ENCODE measurements at regions not wholly inside any gene's neighbourhood (a gene's known extent, or its start where the extent isn't known, plus 50 kb on each side); places are given as distances from the start of the nearest gene placed in this dataset.
A peak's percentile ranks its signal among the peaks of the same experiment; 100 is the strongest.

DNA sequence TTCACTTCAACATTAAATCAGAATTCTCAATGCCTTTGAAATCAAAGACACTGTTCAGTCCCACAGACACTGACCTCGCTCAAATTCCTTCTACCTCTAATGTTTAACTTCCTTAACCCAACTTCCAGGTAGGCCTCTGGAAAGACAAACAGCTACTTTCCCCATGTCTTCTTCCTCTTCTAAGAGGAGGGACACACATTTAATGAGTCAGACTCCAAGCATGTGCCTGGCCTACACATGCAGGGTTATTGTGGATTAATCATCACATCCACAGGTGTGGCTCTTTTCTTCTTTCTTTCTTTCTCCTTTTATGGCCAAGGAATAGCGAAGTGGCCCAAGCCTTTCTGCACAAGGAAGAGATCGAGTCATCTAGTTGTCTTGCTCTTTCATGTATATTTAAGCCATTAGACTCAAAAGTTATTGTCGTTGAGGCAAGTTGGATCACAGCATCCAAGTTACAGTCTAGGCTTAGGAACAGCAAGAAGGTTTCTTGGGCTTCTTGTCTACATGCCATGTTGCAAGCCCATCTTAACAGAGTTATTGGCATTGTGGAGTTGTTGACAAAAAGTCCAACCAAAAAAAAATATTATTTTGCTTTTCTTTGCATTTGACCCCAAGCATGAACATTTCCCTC lies 387.8 kb downstream of the IRS1 start:
- Histone ChIP-seq H3K4me2 (peak overlapping the region; percentile 25), H3K27ac (peak overlapping the region; percentile 75 to 78), H3K4me3 (no peak overlapping the region), H3K9me3 (peaks cover 22% of the 10 kb centered on the region), H3K4me1 (peaks cover 15% of the 10 kb centered on the region)
- DNase-seq (ENCODE audit: low read depth in 1 of 2, low spot score in 1 of 2) (peak; percentile 59 to 93), ATAC-seq (peak; percentile 78 to 97), FAIRE-seq (peak; percentile 89)
- CTCF ChIA-PET = no interaction called here
- 13% methylated on average over 4 of the region's 4 CpGs for WGBS (ENCODE audit: missing lambda C conversion rate)
- POLR2A ChIA-PET = no interaction called here
- TF ChIP-seq CBX8 (IDR thresholded peaks at IDR 0.05) (no peak), FOSB (CRISPR knock-in tag; IDR thresholded peaks at IDR 0.05) (no peak), EP300 (IDR thresholded peaks at IDR 0.05) (peak; percentile 44 to 46; a peak in 3 of 5 replicates), FOXS1 (CRISPR knock-in tag; IDR thresholded peaks at IDR 0.05) (no peak), KDM5A (IDR thresholded peaks at IDR 0.05) (no peak), FOSL2 (IDR thresholded peaks at IDR 0.05) (peak; percentile 64), FOSL2 (CRISPR knock-in tag; IDR thresholded peaks at IDR 0.05) (peak; percentile 90), SMC3 (IDR thresholded peaks at IDR 0.05) (peak; percentile 29; the same call in 2 of the 3 replicates), GATA3 (IDR thresholded peaks at IDR 0.05; ENCODE audit: borderline replicate concordance) (peak; percentile 86), MAFK (IDR thresholded peaks at IDR 0.05; ENCODE audit: partially characterized antibody) (no peak), ZSCAN20 (CRISPR knock-in tag; IDR thresholded peaks at IDR 0.05) (no peak), HDAC2 (IDR thresholded peaks at IDR 0.05) (no peak), CEBPB (IDR thresholded peaks at IDR 0.05) (peak in 1 of 2 experiments; percentile 41; a peak in 1 of 4 replicates), CBX2 (IDR thresholded peaks at IDR 0.05; ENCODE audit: borderline replicate concordance, low read depth) (no peak), EHF (CRISPR knock-in tag; IDR thresholded peaks at IDR 0.05) (no peak), MYC (IDR thresholded peaks at IDR 0.05; ENCODE audit: borderline replicate concordance, low read length) (no peak), RFX5 (IDR thresholded peaks at IDR 0.05) (no peak), PHF8 (IDR thresholded peaks at IDR 0.05; ENCODE audit: borderline replicate concordance, low read depth) (no peak), JUN (IDR thresholded peaks at IDR 0.05) (peak; percentile 54 to 57; a peak in 3 of 5 replicates), TP53 (CRISPR knock-in tag; IDR thresholded peaks at IDR 0.05) (no peak), JUNB (IDR thresholded peaks at IDR 0.05) (peak; percentile 82), ESRRA (IDR thresholded peaks at IDR 0.05; ENCODE audit: borderline replicate concordance, low read length) (no peak), KDM1A (IDR thresholded peaks at IDR 0.05; ENCODE audit: low read depth) (no peak), HOXB5 (CRISPR knock-in tag; IDR thresholded peaks at IDR 0.05) (no peak), ZFP36 (IDR thresholded peaks at IDR 0.05; ENCODE audit: borderline replicate concordance, partially characterized antibody) (no peak), RNF2 (IDR thresholded peaks at IDR 0.05; ENCODE audit: borderline replicate concordance, low read depth) (no peak), RCOR1 (IDR thresholded peaks at IDR 0.05; ENCODE audit: low read depth, low read length) (no peak), POLR2AphosphoS2 (conservative IDR thresholded peaks at IDR 0.05; ENCODE audit: low read length) (no peak), CHD2 (IDR thresholded peaks at IDR 0.05; ENCODE audit: low read length, partially characterized antibody) (no peak), NFE2L2 (conservative IDR thresholded peaks at IDR 0.05; ENCODE audit: low read length) (no peak), HOXA7 (CRISPR knock-in tag; IDR thresholded peaks at IDR 0.05) (no peak), TFCP2L1 (CRISPR knock-in tag; IDR thresholded peaks at IDR 0.05) (no peak)
- TF ChIP-seq, protein P1, sequence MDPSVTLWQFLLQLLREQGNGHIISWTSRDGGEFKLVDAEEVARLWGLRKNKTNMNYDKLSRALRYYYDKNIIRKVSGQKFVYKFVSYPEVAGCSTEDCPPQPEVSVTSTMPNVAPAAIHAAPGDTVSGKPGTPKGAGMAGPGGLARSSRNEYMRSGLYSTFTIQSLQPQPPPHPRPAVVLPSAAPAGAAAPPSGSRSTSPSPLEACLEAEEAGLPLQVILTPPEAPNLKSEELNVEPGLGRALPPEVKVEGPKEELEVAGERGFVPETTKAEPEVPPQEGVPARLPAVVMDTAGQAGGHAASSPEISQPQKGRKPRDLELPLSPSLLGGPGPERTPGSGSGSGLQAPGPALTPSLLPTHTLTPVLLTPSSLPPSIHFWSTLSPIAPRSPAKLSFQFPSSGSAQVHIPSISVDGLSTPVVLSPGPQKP (IDR thresholded peaks at IDR 0.05; ENCODE audit: low read depth, low read length) = no peak
- TF ChIP-seq, protein P2, sequence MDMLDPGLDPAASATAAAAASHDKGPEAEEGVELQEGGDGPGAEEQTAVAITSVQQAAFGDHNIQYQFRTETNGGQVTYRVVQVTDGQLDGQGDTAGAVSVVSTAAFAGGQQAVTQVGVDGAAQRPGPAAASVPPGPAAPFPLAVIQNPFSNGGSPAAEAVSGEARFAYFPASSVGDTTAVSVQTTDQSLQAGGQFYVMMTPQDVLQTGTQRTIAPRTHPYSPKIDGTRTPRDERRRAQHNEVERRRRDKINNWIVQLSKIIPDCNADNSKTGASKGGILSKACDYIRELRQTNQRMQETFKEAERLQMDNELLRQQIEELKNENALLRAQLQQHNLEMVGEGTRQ (IDR thresholded peaks at IDR 0.05) = no peak
- TF ChIP-seq, protein P3, sequence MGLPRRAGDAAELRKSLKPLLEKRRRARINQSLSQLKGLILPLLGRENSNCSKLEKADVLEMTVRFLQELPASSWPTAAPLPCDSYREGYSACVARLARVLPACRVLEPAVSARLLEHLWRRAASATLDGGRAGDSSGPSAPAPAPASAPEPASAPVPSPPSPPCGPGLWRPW (IDR thresholded peaks at IDR 0.05) = 0 out of 2 replicates have a peak, but pooled peaks have one; percentile 34
- TF ChIP-seq, protein P4, sequence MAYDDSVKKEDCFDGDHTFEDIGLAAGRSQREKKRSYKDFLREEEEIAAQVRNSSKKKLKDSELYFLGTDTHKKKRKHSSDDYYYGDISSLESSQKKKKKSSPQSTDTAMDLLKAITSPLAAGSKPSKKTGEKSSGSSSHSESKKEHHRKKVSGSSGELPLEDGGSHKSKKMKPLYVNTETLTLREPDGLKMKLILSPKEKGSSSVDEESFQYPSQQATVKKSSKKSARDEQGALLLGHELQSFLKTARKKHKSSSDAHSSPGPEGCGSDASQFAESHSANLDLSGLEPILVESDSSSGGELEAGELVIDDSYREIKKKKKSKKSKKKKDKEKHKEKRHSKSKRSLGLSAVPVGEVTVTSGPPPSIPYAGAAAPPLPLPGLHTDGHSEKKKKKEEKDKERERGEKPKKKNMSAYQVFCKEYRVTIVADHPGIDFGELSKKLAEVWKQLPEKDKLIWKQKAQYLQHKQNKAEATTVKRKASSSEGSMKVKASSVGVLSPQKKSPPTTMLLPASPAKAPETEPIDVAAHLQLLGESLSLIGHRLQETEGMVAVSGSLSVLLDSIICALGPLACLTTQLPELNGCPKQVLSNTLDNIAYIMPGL (CRISPR knock-in tag; IDR thresholded peaks at IDR 0.05; ENCODE audit: borderline replicate concordance) = no peak
- TF ChIP-seq, protein P5, sequence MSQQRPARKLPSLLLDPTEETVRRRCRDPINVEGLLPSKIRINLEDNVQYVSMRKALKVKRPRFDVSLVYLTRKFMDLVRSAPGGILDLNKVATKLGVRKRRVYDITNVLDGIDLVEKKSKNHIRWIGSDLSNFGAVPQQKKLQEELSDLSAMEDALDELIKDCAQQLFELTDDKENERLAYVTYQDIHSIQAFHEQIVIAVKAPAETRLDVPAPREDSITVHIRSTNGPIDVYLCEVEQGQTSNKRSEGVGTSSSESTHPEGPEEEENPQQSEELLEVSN (IDR thresholded peaks at IDR 0.05; ENCODE audit: borderline replicate concordance, low read depth) = 0 out of 2 replicates have a peak, but pooled peaks have one; percentile 46
- TF ChIP-seq, protein P6, sequence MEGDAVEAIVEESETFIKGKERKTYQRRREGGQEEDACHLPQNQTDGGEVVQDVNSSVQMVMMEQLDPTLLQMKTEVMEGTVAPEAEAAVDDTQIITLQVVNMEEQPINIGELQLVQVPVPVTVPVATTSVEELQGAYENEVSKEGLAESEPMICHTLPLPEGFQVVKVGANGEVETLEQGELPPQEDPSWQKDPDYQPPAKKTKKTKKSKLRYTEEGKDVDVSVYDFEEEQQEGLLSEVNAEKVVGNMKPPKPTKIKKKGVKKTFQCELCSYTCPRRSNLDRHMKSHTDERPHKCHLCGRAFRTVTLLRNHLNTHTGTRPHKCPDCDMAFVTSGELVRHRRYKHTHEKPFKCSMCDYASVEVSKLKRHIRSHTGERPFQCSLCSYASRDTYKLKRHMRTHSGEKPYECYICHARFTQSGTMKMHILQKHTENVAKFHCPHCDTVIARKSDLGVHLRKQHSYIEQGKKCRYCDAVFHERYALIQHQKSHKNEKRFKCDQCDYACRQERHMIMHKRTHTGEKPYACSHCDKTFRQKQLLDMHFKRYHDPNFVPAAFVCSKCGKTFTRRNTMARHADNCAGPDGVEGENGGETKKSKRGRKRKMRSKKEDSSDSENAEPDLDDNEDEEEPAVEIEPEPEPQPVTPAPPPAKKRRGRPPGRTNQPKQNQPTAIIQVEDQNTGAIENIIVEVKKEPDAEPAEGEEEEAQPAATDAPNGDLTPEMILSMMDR (IDR thresholded peaks at IDR 0.05) = no peak

All from A549 (cell line).